ENCODE measurements at regions not wholly inside any gene's neighbourhood (a gene's known extent, or its start where the extent isn't known, plus 50 kb on each side); places are given as distances from the start of the nearest gene placed in this dataset.

- DNase-seq = no peak
- peaks cover 55% of the 10 kb centered on the region for H3K27me3 Mint-ChIP-seq (ENCODE audit: unreplicated experiment)
- no peak for TF ChIP-seq CTCF (IDR thresholded peaks at IDR 0.05; ENCODE audit: unreplicated experiment)
- CTCF ChIA-PET = no interaction called here
- no peak overlapping the region for H3K4me3 Mint-ChIP-seq (ENCODE audit: low read depth, unreplicated experiment)
- no peaks in the 10 kb centered on the region for H3K9me3 Mint-ChIP-seq (ENCODE audit: low read depth, unreplicated experiment)
- no peak overlapping the region for H3K27ac Mint-ChIP-seq (ENCODE audit: unreplicated experiment)
- BruUV-seq (replicated peaks) = no TSS peak
- no peaks in the 10 kb centered on the region for H3K36me3 Mint-ChIP-seq (ENCODE audit: insufficient read depth, unreplicated experiment)
- intact Hi-C loops (cut with micrococcal nuclease; ENCODE audit: unreplicated experiment) = no loop called here
- H3K4me1 Mint-ChIP-seq (ENCODE audit: low read depth, unreplicated experiment) = no peaks in the 10 kb centered on the region
These were observed 64.9 kb upstream of the FAM204A start for GRCh38 chr10:118407026-118407425.

GRCh38 chr10:118405928-118406327 is 63.8 kb upstream of the FAM204A start:
- no peaks in the 10 kb centered on the region for H3K36me3 Mint-ChIP-seq (ENCODE audit: insufficient read depth, unreplicated experiment)
- no peak overlapping the region for H3K27ac Mint-ChIP-seq (ENCODE audit: unreplicated experiment)
- no TSS peak for BruUV-seq (replicated peaks)
- peaks cover 46% of the 10 kb centered on the region for H3K27me3 Mint-ChIP-seq (ENCODE audit: unreplicated experiment)
- H3K9me3 Mint-ChIP-seq (ENCODE audit: low read depth, unreplicated experiment) = no peaks in the 10 kb centered on the region
- CTCF ChIA-PET = no interaction called here
- no peak for TF ChIP-seq CTCF (IDR thresholded peaks at IDR 0.05; ENCODE audit: unreplicated experiment)
- intact Hi-C loops (cut with micrococcal nuclease; ENCODE audit: unreplicated experiment) = no loop called here
- DNase-seq = no peak
- no peak overlapping the region for H3K4me3 Mint-ChIP-seq (ENCODE audit: low read depth, unreplicated experiment)
- no peaks in the 10 kb centered on the region for H3K4me1 Mint-ChIP-seq (ENCODE audit: low read depth, unreplicated experiment)

GRCh38 chr10:118403967-118404366 is 61.8 kb upstream of the FAM204A start:
- peaks cover 27% of the 10 kb centered on the region for H3K27me3 Mint-ChIP-seq (ENCODE audit: unreplicated experiment)
- H3K27ac Mint-ChIP-seq (ENCODE audit: unreplicated experiment) = no peak overlapping the region
- H3K36me3 Mint-ChIP-seq (ENCODE audit: insufficient read depth, unreplicated experiment) = no peaks in the 10 kb centered on the region
- no TSS peak for BruUV-seq (replicated peaks)
- no peak for DNase-seq
- no peaks in the 10 kb centered on the region for H3K9me3 Mint-ChIP-seq (ENCODE audit: low read depth, unreplicated experiment)
- no peak for TF ChIP-seq CTCF (IDR thresholded peaks at IDR 0.05; ENCODE audit: unreplicated experiment)
- CTCF ChIA-PET = no interaction called here
- H3K4me3 Mint-ChIP-seq (ENCODE audit: low read depth, unreplicated experiment) = no peak overlapping the region
- H3K4me1 Mint-ChIP-seq (ENCODE audit: low read depth, unreplicated experiment) = no peaks in the 10 kb centered on the region
- intact Hi-C loops (cut with micrococcal nuclease; ENCODE audit: unreplicated experiment) = no loop called here

GRCh38 chr10:118401708-118402193 is 59.6 kb upstream of the FAM204A start:
- Mint-ChIP-seq H3K4me1 (ENCODE audit: low read depth, unreplicated experiment) (no peaks in the 10 kb centered on the region), H3K27me3 (ENCODE audit: unreplicated experiment) (peaks cover 30% of the 10 kb centered on the region), H3K36me3 (ENCODE audit: insufficient read depth, unreplicated experiment) (no peaks in the 10 kb centered on the region), H3K4me3 (ENCODE audit: low read depth, unreplicated experiment) (no peak overlapping the region), H3K9me3 (ENCODE audit: low read depth, unreplicated experiment) (no peaks in the 10 kb centered on the region), H3K27ac (ENCODE audit: unreplicated experiment) (no peak overlapping the region)
- BruUV-seq (replicated peaks) = no TSS peak
- CTCF ChIA-PET = no interaction called here
- DNase-seq = no peak
- TF ChIP-seq CTCF (IDR thresholded peaks at IDR 0.05; ENCODE audit: unreplicated experiment) = no peak
- intact Hi-C loops (cut with micrococcal nuclease; ENCODE audit: unreplicated experiment) = no loop called here

Data from Calu3 (cell line).